ENCODE measurements at regions not wholly inside any gene's neighbourhood (a gene's known extent, or its start where the extent isn't known, plus 50 kb on each side); places are given as distances from the start of the nearest gene placed in this dataset.

DNA sequence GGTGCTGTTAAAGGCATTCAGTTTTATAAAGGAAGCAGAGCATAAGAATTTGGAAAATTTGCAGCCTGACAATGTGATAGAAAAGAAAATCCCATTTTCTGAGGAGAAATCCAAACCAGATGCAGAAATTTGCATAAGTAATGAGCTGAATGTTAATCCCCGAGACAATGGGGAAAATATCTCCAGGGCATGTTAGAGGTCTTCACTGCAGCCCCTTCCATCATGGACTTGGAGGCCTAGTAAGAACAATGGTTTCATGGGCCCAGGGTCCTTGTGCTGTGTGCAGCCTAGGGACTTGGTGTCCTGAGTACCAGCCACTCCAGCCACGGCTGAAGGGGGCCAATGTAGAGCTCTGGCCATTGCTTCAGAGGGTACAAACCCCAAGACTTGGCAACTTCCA, 542.7 kb upstream of the NR3C2 start:
- TF ChIP-seq POLR2A (IDR thresholded peaks at IDR 0.05; ENCODE audit: low read length): no peak
- no peak for TF ChIP-seq RAD21 (conservative IDR thresholded peaks at IDR 0.05 in 1 of 2, IDR thresholded peaks at IDR 0.05 in 1 of 2)
- TF ChIP-seq HOXA7 (CRISPR knock-in tag; IDR thresholded peaks at IDR 0.05): no peak
